ACHN (cell line): ENCODE measurements at regions not wholly inside any gene's neighbourhood (a gene's known extent, or its start where the extent isn't known, plus 50 kb on each side); places are given as distances from the start of the nearest gene placed in this dataset.

Experiments
- DNase-seq: peaks from one replicate; pipeline ENCODE4 v3.0.0-alpha.2; 2015
- in situ Hi-C: cut with HindIII; loops from 2 replicates; pipeline ENCODE4 v1.10.0; 2017; ENCODE audit warnings: low sequenced_read_pairs, low pct_ligation_motif_present, low pct_unique_long_range_greater_than_20kb

- no peak for DNase-seq
- in situ Hi-C loops = no loop called here
Observed at GRCh38 chr10:18984531-18984930, 64.1 kb upstream of the MALRD1 start.

- in situ Hi-C loops = no loop called here
- DNase-seq = no peak
Observed at GRCh38 chr10:18988338-18988737, 60.3 kb upstream of the MALRD1 start.
